ENCODE measurements at regions not wholly inside any gene's neighbourhood (a gene's known extent, or its start where the extent isn't known, plus 50 kb on each side); places are given as distances from the start of the nearest gene placed in this dataset.

- no peak for DNase-seq (ENCODE audit: low spot score)
These were observed 191.0 kb upstream of the GRID2 start for GRCh38 chr4:92112805-92113204.

GRCh38 chr4:92120810-92121498 is 182.8 kb upstream of the GRID2 start:
- no peak for DNase-seq (ENCODE audit: low spot score)

DNA sequence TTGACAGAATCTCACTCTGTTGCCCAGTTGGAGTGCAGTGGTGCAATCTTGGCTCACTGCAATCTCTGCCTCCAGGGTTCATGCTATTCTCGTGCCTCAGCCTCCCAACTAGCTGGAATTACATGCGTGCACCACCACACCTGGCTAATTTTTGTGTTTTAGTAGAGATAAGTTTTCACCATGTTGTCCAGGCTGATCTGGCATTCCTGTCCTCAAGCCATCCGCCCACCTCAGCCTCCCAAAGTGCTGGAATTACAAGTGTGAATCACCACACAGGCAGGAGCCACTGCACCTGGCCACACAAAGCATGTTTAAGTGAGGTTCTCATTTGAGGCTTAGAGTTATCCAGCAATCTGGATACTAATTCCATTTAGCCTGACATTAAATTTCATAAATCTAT is 180.9 kb upstream of the GRID2 start:
- no peak for DNase-seq (ENCODE audit: low spot score)

DNA sequence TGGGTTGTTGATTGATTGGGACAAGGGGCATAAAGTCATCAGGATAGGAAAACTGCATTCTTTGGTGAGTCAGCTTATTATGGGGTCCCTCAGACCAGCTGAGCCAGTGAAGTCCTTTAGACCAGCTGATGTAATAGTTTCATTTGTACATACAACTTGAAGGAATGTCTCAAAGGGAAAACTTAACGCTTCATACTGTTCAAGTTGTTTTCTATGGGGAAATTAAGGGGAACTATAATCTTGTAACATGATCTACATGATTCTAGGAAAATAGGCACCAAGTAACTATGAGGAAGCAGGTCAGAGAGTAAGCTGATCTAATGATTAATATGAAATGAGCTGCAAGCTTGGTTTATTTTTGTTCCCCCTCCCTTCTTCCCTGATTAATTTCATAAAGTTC is 175.1 kb upstream of the GRID2 start:
- DNase-seq (ENCODE audit: low spot score), result no peak

DNA sequence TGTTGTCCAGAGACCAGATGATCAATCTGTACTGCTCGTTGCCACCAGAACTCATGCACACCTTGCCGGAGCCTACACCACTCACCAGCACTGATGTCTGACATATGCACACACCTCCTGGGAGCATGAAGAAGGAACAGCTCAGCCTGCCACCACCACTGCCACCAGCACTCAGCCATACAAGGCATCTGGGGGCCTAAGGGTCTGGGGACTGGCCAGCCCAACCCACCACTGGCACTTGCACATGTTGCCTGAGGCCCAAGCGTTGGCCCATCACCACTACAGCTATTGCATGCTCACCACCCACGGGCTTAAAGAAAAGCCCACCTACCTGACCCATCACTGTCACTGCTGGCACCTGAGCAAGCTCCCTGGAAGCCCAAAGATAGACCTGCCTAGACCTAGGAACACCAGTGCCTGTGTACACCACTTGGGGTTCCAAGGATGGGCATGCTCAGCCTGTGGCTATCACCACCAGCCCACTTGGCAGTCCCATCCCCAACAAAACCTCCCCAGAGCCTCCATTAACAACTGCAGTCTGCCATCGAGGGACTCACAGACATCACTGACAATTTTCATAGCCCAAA is 174.3 kb upstream of the GRID2 start:
- DNase-seq (ENCODE audit: low spot score), result no peak

- no peak for DNase-seq (ENCODE audit: low spot score)
These were observed 167.3 kb upstream of the GRID2 start for GRCh38 chr4:92136434-92136833.

GRCh38 chr4:92163348-92163747 is 140.4 kb upstream of the GRID2 start:
- DNase-seq (ENCODE audit: low spot score), result no peak

DNA sequence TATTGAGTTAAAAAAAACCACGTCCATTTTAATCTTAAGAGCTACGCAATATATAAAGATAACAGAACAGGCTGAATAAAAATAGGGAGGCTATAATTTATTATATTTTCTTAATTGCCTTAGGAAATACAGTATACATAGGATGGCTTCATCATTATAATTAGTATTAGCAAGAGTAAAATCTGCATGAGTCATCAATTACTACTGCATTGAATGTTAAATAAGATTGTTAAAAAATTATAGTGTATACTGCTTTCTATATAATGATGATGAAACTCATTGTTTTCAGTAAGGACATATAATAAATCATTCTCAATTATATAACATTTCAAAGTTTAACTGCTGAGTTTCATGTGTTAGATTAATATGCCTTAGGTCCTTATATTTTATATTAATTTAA is 133.4 kb upstream of the GRID2 start:
- DNase-seq (ENCODE audit: low spot score), result no peak

GRCh38 chr4:92172203-92172602 is 131.6 kb upstream of the GRID2 start:
- DNase-seq (ENCODE audit: low spot score), result no peak

- DNase-seq (ENCODE audit: low spot score), result no peak
These were observed 128.5 kb upstream of the GRID2 start for GRCh38 chr4:92175250-92175649.

GRCh38 chr4:92182006-92182735 is 121.6 kb upstream of the GRID2 start:
- no peak for DNase-seq (ENCODE audit: low spot score)

DNA sequence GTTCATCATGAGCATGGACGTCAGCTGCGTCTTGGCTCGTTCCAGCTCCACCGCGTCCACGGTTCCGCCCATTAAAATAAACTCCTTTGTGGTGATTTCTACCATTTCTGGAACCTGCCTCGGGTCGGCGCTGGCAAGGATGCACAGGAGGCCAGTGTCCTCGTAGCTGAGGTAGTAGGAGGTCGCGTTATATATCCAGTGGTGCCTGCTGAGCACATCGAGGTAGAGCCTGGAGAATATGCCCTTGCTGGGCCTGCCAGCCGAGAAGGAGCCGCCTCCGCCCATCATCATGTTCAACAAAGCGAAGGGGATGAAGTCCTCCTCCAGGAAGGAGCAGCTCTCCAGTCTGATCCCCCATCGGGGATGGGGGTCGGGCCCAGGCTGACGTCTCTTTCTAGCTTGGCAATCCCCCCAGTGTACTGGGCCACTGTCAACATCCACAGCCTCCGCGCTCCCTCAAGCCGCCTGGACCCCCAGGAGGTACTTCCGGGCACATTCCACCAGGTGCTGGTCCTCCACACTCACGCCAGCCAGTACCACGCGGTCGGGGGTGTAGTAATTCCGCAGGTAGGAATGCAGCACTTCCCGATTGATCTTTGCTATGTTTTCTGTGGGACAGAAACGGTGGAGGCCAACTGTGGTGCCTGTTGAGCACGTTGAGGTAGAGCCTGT is 120.9 kb upstream of the GRID2 start:
- DNase-seq (ENCODE audit: low spot score), result no peak

DNA sequence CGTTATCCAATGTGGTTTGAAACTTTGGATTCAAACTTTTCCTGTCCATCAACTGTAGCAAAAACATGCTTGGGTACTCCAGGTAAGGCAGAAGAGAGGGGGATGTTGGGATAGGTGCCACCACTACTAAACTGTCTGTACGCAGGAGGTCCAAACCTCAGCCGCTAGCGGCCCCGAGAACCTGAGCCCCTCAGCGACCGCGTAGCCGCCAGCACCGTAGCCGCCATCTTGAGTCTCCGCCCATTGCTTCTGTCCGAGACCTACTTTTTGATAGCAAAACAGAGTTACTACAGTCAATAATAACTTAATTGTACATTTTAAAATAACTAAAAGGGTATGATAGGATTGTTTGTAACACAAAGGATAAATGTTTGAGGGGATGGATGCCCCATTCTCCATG is 119.9 kb upstream of the GRID2 start:
- no peak for DNase-seq (ENCODE audit: low spot score)

DNA sequence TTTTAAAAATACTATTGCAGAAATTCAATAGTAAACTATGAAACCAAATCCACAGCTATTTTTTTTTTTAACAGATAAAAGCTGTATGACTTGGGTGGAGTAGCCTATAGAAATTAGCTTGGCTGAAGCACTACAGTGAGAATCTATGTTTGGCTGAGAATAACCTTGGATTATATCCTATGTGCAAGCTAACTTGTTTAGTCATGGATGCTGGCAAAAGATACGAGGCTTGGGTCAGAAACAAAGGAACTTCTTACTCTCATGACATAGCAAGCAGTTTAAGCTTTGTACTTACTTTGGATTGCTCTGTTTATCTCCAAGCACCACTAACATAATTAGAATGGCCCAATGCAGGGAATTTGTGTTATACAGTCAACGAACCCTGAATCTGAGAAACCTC is 119.2 kb upstream of the GRID2 start:
- DNase-seq (ENCODE audit: low spot score), result no peak

- DNase-seq (ENCODE audit: low spot score), result no peak
These were observed 117.5 kb upstream of the GRID2 start for GRCh38 chr4:92186239-92186638.

DNA sequence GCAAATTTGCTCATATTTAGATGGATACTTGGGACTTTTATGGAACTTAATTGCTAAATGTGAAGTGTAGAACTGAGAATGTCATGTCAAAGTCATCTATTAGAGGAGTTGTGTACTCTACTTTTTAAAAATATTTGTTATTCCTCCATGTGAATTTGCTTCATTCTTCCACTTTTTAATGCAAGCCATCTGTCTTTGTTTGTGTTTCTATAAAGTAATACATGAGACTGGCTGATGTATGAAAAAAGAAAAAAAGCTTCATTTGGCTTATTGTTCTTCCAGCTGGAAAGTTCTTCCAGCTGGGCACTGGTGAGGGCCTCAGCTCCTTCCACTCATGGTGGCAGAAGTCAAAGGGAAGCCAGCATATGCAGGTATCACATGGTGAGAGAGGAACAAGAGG is 114.6 kb upstream of the GRID2 start:
- no peak for DNase-seq (ENCODE audit: low spot score)

DNA sequence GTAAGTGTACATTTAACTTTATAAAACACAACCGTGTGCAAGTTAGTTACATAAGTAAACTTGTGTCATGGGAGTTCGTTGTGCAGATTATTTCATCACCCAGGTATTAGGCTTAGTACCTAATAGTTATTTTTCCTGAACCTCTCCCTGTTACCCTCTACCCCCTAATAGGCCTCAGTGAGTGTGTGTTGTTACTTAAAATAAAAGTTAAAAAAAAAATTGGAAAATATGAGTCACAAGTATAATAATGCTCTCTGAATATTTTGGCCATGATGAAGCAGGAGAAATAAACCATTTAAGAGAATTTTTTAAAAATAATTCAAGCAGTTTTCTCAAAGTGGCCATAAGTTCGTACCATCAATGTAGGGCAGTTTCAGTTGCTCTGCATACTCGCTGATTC is 105.1 kb upstream of the GRID2 start:
- no peak for DNase-seq (ENCODE audit: low spot score)

DNA sequence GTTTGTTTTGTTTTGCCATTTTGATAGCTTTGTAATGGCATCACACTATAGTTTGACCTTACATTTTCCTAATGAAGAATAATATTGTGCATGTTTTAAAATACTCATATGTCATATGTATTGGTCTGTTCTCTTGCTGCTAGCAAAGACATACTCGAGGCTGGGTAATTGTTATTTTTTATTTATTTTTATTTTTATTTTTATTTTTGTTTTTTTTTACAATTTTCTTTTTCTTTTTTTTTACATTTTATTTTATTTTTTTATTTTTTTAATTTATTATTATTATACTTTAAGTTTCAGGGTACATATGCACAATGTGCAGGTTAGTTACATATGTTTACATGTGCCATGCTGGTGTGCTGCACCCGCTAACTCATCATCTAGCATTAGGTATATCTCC is 104.6 kb upstream of the GRID2 start:
- DNase-seq (ENCODE audit: low spot score), result no peak

GRCh38 chr4:92210906-92211305 is 92.9 kb upstream of the GRID2 start:
- no peak for DNase-seq (ENCODE audit: low spot score)

GRCh38 chr4:92215476-92215875 is 88.3 kb upstream of the GRID2 start:
- no peak for DNase-seq (ENCODE audit: low spot score)

DNA sequence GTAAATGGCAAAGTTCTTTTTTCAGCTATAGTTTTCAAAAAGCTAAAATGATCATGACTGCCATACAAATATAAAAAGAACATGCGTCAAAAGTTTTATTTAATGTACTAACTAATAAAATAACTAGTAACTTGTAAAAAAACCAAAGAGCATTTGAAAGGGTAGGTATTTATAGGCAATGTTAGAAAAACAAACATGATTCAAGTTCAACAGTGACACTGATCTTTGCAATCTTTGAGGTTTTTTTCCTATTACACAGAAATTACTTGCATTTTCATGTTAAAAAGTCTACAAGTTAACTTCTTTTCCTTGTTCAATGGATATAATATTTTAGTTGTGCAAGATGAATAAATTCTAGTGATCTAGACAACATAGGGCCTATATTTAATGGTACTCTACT is 72.3 kb upstream of the GRID2 start:
- DNase-seq (ENCODE audit: low spot score), result no peak

GRCh38 chr4:92232566-92232965 is 71.2 kb upstream of the GRID2 start:
- peak; percentile 9 for DNase-seq (ENCODE audit: low spot score)

All from kidney tubule cell (primary cell).